Fibroblast of the aortic adventitia (primary cell): ENCODE measurements at regions not wholly inside any gene's neighbourhood (a gene's known extent, or its start where the extent isn't known, plus 50 kb on each side); places are given as distances from the start of the nearest gene placed in this dataset.

Experiments used
- DNase-seq: peaks from one replicate; pipeline ENCODE4 v3.0.0-alpha.2; 2010; ENCODE audit warnings: low read depth
- H3K4me3 ChIP-seq: 2 replicates; pipeline ENCODE4 v1.5.1; 2011; ENCODE audit warnings: low read depth, mild to moderate bottlenecking, control low read depth, low read length, moderate library complexity
- CTCF ChIP-seq: IDR thresholded peaks from 2 replicates; pipeline ENCODE4 v1.5.1; 2011; ENCODE audit warnings: mild to moderate bottlenecking, low read length, control low read depth, inconsistent platforms; ENCODE audit not compliant: insufficient read depth

- no peak for TF ChIP-seq CTCF
- no peak overlapping the region for H3K4me3 ChIP-seq
- no peak for DNase-seq
These were observed 776.8 kb upstream of the ACVR2A start for GRCh38 chr2:147068071-147068470.

GRCh38 chr2:147067136-147067535, 777.7 kb upstream of the ACVR2A start:
- DNase-seq, result no peak
- no peak for TF ChIP-seq CTCF
- no peak overlapping the region for H3K4me3 ChIP-seq

GRCh38 chr2:147062073-147062472, 782.8 kb upstream of the ACVR2A start:
- no peak for TF ChIP-seq CTCF
- DNase-seq, result no peak
- no peak overlapping the region for H3K4me3 ChIP-seq

GRCh38 chr2:147061269-147061668, 783.6 kb upstream of the ACVR2A start:
- TF ChIP-seq CTCF, result no peak
- no peak overlapping the region for H3K4me3 ChIP-seq
- no peak for DNase-seq

GRCh38 chr2:147057892-147058490, 786.8 kb upstream of the ACVR2A start:
- H3K4me3 ChIP-seq, result no peak overlapping the region
- DNase-seq, result no peak
- no peak for TF ChIP-seq CTCF

GRCh38 chr2:147051814-147052213, 793.0 kb upstream of the ACVR2A start:
- no peak overlapping the region for H3K4me3 ChIP-seq
- DNase-seq, result no peak
- TF ChIP-seq CTCF, result no peak

- TF ChIP-seq CTCF, result no peak
- no peak overlapping the region for H3K4me3 ChIP-seq
- peak; percentile 78 for DNase-seq
These were observed 793.6 kb upstream of the ACVR2A start for GRCh38 chr2:147051248-147051647.
